ENCODE measurements at regions not wholly inside any gene's neighbourhood (a gene's known extent, or its start where the extent isn't known, plus 50 kb on each side); places are given as distances from the start of the nearest gene placed in this dataset.

GRCh38 chr4:78692822-78693170 lies 83.4 kb upstream of the BMP2K start:
- FAIRE-seq: no peak
- DNase-seq (ENCODE audit: low read depth in 1 of 2, low spot score in 1 of 2): no peak
- 75% methylated on average over 4 of the region's 4 CpGs for WGBS (ENCODE audit: missing lambda C conversion rate)
- ATAC-seq: no peak
- no peak overlapping the region for H3K27ac ChIP-seq
- CTCF ChIA-PET: no interaction called here
- peaks cover 9% of the 10 kb centered on the region for H3K4me1 ChIP-seq
- no peak overlapping the region for H3K4me3 ChIP-seq
- POLR2A ChIA-PET: no interaction called here
- no peaks in the 10 kb centered on the region for H3K9me3 ChIP-seq
- TF ChIP-seq NR3C1 (IDR thresholded peaks at IDR 0.05) (no peak), HOXA7 (CRISPR knock-in tag; IDR thresholded peaks at IDR 0.05) (no peak), BHLHE40 (IDR thresholded peaks at IDR 0.05; ENCODE audit: low read depth, low read length) (no peak), RFX5 (IDR thresholded peaks at IDR 0.05) (no peak), NPAS2 (CRISPR knock-in tag; IDR thresholded peaks at IDR 0.05; ENCODE audit: borderline replicate concordance) (no peak), ESRRA (IDR thresholded peaks at IDR 0.05; ENCODE audit: borderline replicate concordance, low read length) (no peak), ATOH8 (CRISPR knock-in tag; IDR thresholded peaks at IDR 0.05; ENCODE audit: low read depth) (no peak), PBX3 (IDR thresholded peaks at IDR 0.05) (no peak), USF2 (IDR thresholded peaks at IDR 0.05) (no peak), ZC3H11A (IDR thresholded peaks at IDR 0.05) (no peak), EHMT2 (IDR thresholded peaks at IDR 0.05; ENCODE audit: low read depth) (no peak), CBX8 (IDR thresholded peaks at IDR 0.05) (no peak), SREBF2 (IDR thresholded peaks at IDR 0.05) (no peak), POLR2A (IDR thresholded peaks at IDR 0.05; ENCODE audit: low read length) (no peak), EP300 (IDR thresholded peaks at IDR 0.05) (no peak), E2F6 (IDR thresholded peaks at IDR 0.05; ENCODE audit: borderline replicate concordance, low read depth) (no peak), TFCP2L1 (CRISPR knock-in tag; IDR thresholded peaks at IDR 0.05) (no peak), RCOR1 (IDR thresholded peaks at IDR 0.05; ENCODE audit: low read depth, low read length) (no peak), FOSL2 (IDR thresholded peaks at IDR 0.05) (no peak), FOSL2 (CRISPR knock-in tag; IDR thresholded peaks at IDR 0.05) (no peak), CBX2 (IDR thresholded peaks at IDR 0.05; ENCODE audit: borderline replicate concordance, low read depth) (no peak)
- no peak overlapping the region for H3K4me2 ChIP-seq

- no peak overlapping the region for H3K4me2 ChIP-seq
- 31% methylated on average over 2 of the region's 2 CpGs for WGBS (ENCODE audit: missing lambda C conversion rate)
- no peak for DNase-seq (ENCODE audit: low read depth in 1 of 2, low spot score in 1 of 2)
- H3K27ac ChIP-seq: peak overlapping the region in 1 of 2 experiments; percentile 35; a peak in 1 of 6 replicates
- H3K4me1 ChIP-seq: peaks cover 9% of the 10 kb centered on the region
- no peak for ATAC-seq
- no peak for TF ChIP-seq RAD21 (conservative IDR thresholded peaks at IDR 0.05 in 1 of 2, IDR thresholded peaks at IDR 0.05 in 1 of 2)
- TF ChIP-seq ZNF302 (CRISPR knock-in tag; IDR thresholded peaks at IDR 0.05): no peak
- no peak for TF ChIP-seq ZC3H11A (IDR thresholded peaks at IDR 0.05)
- no peak for TF ChIP-seq NFE2L2 (conservative IDR thresholded peaks at IDR 0.05; ENCODE audit: low read length)
- no peak for TF ChIP-seq NR3C1 (IDR thresholded peaks at IDR 0.05)
- no peak for TF ChIP-seq ELK1 (IDR thresholded peaks at IDR 0.05; ENCODE audit: low read depth, low read length)
- no peak for TF ChIP-seq RARB (CRISPR knock-in tag; IDR thresholded peaks at IDR 0.05)
- no peak for TF ChIP-seq HES2 (IDR thresholded peaks at IDR 0.05)
- no peak for TF ChIP-seq RFX5 (IDR thresholded peaks at IDR 0.05)
- no peak for TF ChIP-seq CHD4 (IDR thresholded peaks at IDR 0.05; ENCODE audit: borderline replicate concordance)
- no peak for TF ChIP-seq HOXB5 (CRISPR knock-in tag; IDR thresholded peaks at IDR 0.05)
- TF ChIP-seq GATA3 (IDR thresholded peaks at IDR 0.05; ENCODE audit: borderline replicate concordance): no peak
- ChIA-PET POLR2A (no interaction called here), CTCF (no interaction called here)
- no peak overlapping the region for H3K4me3 ChIP-seq
- no peaks in the 10 kb centered on the region for H3K9me3 ChIP-seq
- no peak for FAIRE-seq
These were observed 82.2 kb upstream of the BMP2K start for GRCh38 chr4:78693777-78694456.
